Breast epithelium (tissue), 3 donors: ENCODE measurements at regions not wholly inside any gene's neighbourhood (a gene's known extent, or its start where the extent isn't known, plus 50 kb on each side); places are given as distances from the start of the nearest gene placed in this dataset.

Experiments
- POLR2A ChIP-seq: fragments of 450-650 bp; IDR thresholded peaks from one replicate; pipeline ENCODE4 v1.6.1; 2016; ENCODE audit warnings: antibody characterized with exemption, mild to moderate bottlenecking, moderate library complexity
- POLR2AphosphoS5 ChIP-seq, 3 donors: sonication (generic); formaldehyde crosslinking; IDR thresholded peaks; one replicate each; pipeline ENCODE4 v1.6.1; 2017; ENCODE audit warnings: antibody characterized with exemption in 3 of 3
- TF ChIP-seq, protein P1 (sequence below), 3 donors: fragments of 450-650 bp; IDR thresholded peaks; one replicate each; pipeline ENCODE4 v1.5.1; 2016 to 2017; ENCODE audit warnings: antibody characterized with exemption in 3 of 3, mild to moderate bottlenecking in 3 of 3, moderate library complexity in 3 of 3

DNA sequence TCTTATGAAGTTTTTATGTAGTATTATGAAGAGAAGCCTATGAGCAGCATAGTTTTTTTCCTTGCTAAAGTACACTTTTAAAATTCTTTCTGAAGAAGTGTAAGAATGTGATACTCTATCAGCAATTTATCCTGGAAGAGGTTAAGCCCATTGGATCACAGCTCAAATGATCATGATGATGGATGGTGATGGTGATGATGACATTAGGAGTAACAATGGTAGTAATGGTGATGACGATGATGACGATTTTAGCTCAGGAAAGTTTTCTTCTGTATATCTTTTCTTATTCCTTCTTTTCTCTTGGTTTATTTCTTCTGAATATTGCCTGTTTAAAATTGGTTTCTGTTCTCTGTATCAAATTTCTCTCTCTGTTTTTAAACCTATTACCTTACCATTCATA is 262.9 kb upstream of the DUSP10 start:
- TF ChIP-seq POLR2AphosphoS5 (IDR thresholded peaks at IDR 0.05) (no peak), POLR2A (no peak)
- TF ChIP-seq, protein P1, sequence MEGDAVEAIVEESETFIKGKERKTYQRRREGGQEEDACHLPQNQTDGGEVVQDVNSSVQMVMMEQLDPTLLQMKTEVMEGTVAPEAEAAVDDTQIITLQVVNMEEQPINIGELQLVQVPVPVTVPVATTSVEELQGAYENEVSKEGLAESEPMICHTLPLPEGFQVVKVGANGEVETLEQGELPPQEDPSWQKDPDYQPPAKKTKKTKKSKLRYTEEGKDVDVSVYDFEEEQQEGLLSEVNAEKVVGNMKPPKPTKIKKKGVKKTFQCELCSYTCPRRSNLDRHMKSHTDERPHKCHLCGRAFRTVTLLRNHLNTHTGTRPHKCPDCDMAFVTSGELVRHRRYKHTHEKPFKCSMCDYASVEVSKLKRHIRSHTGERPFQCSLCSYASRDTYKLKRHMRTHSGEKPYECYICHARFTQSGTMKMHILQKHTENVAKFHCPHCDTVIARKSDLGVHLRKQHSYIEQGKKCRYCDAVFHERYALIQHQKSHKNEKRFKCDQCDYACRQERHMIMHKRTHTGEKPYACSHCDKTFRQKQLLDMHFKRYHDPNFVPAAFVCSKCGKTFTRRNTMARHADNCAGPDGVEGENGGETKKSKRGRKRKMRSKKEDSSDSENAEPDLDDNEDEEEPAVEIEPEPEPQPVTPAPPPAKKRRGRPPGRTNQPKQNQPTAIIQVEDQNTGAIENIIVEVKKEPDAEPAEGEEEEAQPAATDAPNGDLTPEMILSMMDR (IDR thresholded peaks at IDR 0.05): no peak
